Fibroblast of peridontal ligament (primary cell): ENCODE measurements at regions not wholly inside any gene's neighbourhood (a gene's known extent, or its start where the extent isn't known, plus 50 kb on each side); places are given as distances from the start of the nearest gene placed in this dataset.

Source experiments
- DNase-seq: peaks from one replicate; pipeline ENCODE4 v3.0.0-alpha.2; 2010; ENCODE audit errors: extremely low read depth

DNA sequence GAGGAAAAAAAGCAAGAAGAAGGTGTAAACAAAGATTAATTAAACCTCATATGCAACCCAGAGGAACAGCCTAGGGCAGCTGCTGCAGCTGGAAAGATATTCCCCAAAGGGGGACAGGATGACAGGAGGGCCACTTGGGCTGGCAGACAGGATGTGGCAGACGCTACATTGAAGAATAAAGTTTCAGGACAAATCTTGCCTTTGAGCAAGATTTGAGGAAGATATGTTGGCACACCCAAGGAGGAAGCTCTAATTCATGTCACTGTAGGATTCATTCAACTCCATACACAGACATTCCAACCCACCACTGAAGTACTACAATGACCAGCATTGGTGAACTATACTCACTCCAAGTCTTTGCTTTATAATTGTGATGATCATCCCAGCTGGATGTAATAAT lies 504.0 kb downstream of the SHQ1 start:
- DNase-seq: no peak

DNA sequence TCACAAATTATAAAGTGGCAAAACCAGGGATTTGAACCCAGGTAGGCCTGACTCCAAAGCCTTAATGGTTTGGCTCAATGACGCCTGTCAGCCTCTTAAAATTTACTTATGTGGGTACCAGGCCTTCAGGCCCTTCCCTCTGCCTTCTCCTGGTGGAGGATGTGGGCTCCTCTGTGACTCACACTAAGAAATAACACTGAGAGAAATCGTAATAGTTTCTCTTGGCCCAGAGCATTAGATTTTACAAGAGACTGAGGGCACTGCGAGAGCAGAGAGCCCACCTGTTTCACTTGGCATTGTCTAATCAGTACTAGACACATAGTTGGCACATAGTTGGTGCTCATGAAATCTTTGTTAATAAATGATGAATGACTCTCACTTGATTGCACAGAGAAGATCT lies 505.2 kb downstream of the SHQ1 start:
- DNase-seq: peak; percentile 31

- no peak for DNase-seq
These were observed 505.8 kb downstream of the SHQ1 start for GRCh38 chr3:72342450-72342849.

DNA sequence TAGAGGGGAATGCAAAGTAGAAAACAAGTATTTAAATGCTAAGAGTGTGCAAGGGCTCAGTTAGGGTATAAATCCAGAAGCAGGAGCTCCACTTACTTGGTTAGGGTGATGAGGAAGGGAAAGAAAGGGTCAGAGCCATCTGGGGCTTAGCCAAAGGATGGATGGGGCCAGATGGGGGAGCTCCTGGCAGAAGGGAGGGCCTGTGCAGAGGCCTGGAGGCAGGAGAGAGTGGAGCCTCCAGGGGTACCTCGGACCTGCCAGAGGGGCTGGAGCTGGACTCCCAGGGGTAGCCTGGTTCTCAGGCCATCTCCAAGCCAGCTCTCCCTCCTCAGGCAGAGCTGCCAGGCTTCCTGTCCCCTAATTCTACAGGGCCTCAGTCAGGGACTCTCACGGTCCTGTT lies 506.3 kb downstream of the SHQ1 start:
- DNase-seq: no peak

DNA sequence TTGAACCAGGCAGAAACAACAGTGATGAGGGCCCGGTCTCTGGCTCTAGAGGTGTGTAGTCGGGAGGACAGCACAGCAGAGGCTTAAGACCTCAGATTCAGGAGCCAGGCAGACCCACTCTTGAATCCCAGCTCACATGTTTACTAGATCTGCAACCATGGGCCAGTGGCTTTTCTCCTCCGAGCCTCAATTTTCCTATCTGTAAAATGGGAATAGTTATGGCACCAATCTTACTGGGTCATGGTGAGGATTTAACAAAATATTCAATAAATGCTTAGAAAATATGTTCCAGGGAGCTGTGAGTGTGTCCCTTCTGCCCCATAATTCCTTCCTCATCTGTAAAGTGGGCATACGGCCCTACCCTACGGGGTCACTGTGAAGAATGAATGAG lies 506.9 kb downstream of the SHQ1 start:
- DNase-seq: no peak

DNA sequence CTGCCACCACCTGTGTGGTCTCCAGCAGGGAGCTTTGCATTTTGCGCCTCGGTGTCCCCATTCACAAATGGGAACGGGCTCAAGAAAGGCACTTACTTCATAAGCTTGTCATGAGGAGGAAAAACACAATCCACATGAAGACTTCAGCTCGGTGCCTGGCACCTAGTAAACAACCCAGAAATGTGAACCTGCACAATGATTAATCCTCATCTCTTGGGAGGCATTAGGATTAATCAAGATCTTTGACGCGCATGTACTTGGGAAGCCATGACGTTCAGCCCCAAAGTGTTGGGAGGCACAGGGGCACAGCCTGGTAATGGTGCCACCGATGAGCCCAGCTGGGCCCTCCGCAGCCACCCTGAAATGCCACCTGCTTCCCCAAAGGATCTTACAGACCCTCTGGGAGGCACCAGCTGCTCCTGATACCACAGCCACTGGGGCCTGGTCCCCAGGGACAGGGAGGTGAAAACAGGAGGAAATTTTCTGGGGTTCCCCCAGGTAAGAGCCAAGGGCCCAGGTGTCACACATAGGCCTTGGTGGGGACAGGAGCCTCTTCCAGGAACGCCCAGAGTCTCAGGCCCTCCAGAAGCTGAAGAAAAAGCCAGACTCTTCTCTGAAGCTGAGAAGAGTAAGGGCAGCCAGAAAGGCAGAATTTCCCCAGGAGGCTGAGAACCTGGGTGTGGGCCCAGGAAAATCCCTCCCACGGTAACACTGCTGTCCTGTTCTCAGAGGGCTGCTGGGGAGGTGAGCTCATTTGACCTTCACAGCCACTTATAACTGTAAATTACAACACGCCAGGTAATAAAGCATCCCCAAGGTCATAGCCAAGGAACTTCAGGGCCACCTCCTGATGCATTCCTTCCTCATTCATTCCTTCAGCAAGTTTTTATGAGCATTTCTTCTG lies 507.5 kb downstream of the SHQ1 start:
- no peak for DNase-seq

- no peak for DNase-seq
These were observed 508.2 kb downstream of the SHQ1 start for GRCh38 chr3:72340056-72340455.

DNA sequence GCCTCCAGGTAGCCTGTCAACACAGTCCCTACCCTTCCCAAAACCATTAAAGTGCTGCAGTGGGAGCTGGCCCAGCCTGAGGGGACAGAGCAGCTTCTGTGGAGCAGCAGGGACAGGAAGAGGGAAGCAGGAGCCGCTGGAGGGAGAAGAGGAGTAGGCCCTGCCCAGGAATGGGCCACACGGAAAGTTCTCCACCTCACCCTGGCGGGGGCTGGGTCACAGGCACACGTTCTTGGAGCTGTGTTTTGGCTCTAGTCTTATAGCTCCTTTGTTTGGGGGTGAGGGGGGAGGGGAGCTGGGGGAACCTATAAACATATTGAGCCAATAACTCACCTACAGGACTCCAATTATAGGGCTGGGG lies 508.6 kb downstream of the SHQ1 start:
- no peak for DNase-seq

DNA sequence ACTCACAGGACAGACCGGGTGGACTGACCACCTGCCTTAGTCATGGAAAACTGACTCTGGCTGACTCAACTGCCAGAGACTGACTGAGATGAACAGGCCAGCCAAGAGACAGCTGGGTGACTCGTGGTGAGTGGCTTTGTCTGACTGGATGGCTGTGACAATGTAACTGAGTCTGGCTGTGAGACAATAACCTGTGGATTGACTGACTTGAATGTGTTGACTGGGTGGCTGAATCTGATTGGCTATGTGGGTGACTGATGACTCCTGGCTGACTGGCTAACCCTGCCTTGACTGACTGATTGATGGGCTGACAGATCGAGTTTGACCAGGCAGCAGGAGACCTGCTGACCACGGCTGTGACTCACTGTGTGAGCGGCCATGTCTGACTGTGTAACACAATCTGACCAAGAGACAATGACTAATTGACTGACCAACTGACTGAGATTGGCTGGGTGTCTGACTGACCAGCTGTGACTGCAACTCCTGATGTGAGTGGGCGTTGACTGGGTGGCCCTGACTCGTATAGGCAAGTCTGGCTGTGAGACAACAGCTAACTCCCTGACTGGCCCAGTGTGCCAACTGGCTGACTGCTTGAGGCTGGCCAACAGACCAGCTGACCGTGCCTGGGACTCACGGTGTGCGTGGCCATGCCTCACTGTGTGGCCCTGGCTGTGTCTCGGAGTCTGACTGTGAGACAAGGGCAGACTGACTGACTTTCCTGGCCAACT lies 509.1 kb downstream of the SHQ1 start:
- DNase-seq: peak; percentile 87

GRCh38 chr3:72338082-72338941 lies 509.9 kb downstream of the SHQ1 start:
- DNase-seq: no peak

GRCh38 chr3:72337480-72337855 lies 510.8 kb downstream of the SHQ1 start:
- no peak for DNase-seq

- DNase-seq: peak; percentile 37
These were observed 511.3 kb downstream of the SHQ1 start for GRCh38 chr3:72336821-72337479.

DNA sequence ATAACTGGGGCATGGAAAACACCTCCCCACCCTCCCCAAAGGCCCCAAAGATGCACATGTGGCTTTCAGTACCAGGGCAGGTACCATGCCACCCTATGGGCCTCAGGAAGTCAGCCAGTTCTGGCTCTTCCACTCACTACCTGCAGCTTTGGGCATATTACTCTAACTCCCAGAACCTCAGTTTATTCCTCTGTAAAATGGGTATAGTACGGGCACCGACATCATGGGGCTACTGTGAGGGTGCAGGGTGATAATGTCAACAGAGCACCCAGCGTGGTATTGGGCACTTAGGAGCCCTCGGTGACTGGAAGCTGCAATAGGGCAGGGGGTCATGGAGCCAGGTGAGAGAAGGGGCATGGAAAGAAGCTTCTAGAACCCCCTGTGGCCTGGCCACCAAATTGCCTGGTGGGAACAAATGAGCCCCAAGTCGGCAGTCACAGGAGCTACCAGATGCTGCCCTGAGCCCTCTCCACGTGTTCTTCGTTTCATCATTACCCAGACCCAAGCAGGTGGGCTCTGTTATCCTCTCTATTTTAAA lies 512.1 kb downstream of the SHQ1 start:
- DNase-seq: no peak

DNA sequence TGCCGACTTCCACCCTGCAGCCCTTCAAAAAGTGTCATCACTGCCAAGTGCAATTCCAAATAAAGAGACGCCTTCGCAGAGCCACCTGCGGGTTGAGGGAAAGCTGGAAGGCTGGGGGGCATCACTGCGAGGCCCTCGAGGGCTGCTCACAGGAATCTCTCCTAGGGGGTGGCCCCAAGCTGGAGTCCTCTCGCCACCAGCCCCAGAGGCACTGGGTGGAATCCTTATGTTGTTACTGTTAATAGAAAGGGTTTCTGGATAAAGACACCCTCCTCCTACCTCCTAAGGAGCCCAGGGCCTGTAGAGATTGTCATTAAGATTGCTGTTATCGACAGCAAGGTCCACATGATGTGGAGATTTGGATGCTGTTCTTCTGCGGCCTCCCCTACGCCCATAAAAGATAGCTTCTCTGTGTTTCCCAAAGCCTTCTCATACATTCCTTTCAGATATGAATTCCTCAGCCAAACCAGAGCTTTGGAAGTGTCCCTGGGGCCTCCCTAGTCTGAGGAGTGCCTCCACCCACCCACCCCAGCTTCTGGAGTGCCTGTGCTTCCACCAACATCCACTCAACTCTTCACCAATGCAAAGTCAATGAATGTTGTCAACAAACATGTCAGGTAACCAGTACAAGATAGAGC lies 512.7 kb downstream of the SHQ1 start:
- DNase-seq: no peak

DNA sequence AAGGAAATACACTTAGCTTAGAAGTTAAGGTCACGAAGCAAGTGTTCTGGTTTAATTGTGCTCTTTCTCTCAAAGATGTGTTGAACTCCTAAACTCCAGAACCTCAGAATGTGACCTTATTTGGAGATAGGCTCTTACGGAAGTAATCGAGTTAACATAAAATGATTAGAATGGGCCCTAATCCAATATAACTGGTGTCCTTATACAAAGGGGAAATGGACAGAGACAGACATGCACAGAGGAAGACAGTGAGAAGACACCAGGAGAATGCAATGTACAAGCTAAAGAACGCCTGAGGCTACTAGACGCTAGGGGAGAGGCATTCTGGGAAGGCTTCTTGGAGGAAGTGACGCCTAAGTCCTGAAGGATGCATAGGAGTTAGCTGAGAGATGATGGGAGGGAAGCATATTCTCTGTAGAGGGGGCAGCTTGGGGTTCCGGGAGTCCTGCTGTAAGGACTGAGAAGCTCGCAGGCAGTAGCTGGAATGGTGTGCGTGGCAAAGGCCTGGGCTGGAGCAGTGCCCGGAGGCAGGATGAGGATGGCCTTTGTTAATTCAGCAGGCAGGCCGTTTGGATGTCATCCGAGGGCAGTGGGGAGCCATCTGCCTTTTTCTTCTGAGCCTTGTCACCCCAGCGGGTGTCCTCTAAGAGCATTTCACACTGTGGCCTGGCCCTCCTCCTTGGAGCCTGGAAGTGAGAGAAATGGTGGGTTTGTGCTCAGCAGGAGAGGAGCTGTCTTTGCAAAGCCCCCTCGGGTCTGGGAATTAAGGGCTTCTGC lies 513.4 kb downstream of the SHQ1 start:
- no peak for DNase-seq

DNA sequence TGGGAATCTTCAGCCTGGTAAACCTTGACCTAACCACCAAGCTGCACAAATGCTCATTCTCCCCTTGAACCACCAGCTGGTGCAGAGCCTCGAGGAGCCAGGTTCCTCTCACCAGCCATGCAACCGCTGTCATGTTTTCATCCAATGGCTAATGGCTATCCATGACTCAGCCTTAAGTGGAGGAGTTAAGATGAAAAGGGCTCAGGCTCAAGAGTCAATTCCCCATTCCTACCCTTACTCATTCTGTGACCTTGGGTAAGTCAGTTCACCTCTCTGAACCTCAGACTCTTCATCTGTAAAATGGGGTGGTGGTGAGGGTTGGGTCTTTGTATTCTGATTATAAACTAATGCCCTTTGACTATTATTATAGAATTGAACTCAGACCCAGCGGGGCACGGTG lies 515.6 kb downstream of the SHQ1 start:
- DNase-seq: no peak

GRCh38 chr3:72332036-72332435 lies 516.2 kb downstream of the SHQ1 start:
- DNase-seq: no peak

GRCh38 chr3:72331076-72331475 lies 517.2 kb downstream of the SHQ1 start:
- no peak for DNase-seq

DNA sequence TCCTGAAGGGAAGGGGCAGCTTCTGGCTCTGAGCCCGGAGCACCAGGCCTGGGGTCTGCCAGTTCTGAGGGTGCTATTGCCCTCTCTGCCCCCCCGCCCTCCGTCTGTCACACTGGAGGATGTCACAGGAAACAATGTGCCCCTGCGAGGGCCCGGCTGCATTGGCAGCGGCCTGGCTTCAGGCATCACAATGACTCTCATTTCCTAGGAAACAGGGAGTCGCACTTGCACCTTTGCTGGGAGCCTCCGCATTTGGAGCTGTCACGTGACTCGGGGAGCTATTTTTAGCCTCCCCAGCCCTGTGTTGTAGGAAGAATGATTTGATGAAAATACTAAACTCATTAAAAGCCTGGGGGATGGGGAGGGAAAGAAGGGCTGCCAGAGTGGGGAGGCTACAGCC lies 518.9 kb downstream of the SHQ1 start:
- DNase-seq: no peak

- no peak for DNase-seq
These were observed 519.4 kb downstream of the SHQ1 start for GRCh38 chr3:72328755-72329277.
